ENCODE measurements at regions not wholly inside any gene's neighbourhood (a gene's known extent, or its start where the extent isn't known, plus 50 kb on each side); places are given as distances from the start of the nearest gene placed in this dataset.
A peak's percentile ranks its signal among the peaks of the same experiment; 100 is the strongest.

GRCh38 chr21:22277341-22277740 lies 1279.1 kb downstream of the NCAM2 start:
- Mint-ChIP-seq H3K4me1 (ENCODE audit: low read depth, unreplicated experiment) (peaks cover 9% of the 10 kb centered on the region), H3K36me3 (ENCODE audit: insufficient read depth, unreplicated experiment) (no peaks in the 10 kb centered on the region), H3K27me3 (ENCODE audit: insufficient read depth, unreplicated experiment) (no peaks in the 10 kb centered on the region), H3K4me3 (ENCODE audit: unreplicated experiment) (no peak overlapping the region), H3K9me3 (ENCODE audit: unreplicated experiment) (peaks cover 6% of the 10 kb centered on the region), H3K27ac (ENCODE audit: unreplicated experiment) (no peak overlapping the region)
- Histone ChIP-seq H3K4me1 (no peaks in the 10 kb centered on the region), H3K27me3 (replicated peaks; ENCODE audit: control insufficient read depth, insufficient read depth, low read length) (no peaks in the 10 kb centered on the region), H3K4me3 (ENCODE audit: low read depth, low read length) (no peak overlapping the region), H3K9me3 (no peaks in the 10 kb centered on the region), H3K36me3 (ENCODE audit: control insufficient read depth, insufficient read depth, low read length) (no peaks in the 10 kb centered on the region)
- ChIA-PET POLR2A (no interaction called here), CTCF (no interaction called here)
- intact Hi-C loops (cut with micrococcal nuclease; ENCODE audit: unreplicated experiment): no loop called here
- no peak for DNase-seq
- BruUV-seq (replicated peaks): no TSS peak
- TF ChIP-seq, protein P1, sequence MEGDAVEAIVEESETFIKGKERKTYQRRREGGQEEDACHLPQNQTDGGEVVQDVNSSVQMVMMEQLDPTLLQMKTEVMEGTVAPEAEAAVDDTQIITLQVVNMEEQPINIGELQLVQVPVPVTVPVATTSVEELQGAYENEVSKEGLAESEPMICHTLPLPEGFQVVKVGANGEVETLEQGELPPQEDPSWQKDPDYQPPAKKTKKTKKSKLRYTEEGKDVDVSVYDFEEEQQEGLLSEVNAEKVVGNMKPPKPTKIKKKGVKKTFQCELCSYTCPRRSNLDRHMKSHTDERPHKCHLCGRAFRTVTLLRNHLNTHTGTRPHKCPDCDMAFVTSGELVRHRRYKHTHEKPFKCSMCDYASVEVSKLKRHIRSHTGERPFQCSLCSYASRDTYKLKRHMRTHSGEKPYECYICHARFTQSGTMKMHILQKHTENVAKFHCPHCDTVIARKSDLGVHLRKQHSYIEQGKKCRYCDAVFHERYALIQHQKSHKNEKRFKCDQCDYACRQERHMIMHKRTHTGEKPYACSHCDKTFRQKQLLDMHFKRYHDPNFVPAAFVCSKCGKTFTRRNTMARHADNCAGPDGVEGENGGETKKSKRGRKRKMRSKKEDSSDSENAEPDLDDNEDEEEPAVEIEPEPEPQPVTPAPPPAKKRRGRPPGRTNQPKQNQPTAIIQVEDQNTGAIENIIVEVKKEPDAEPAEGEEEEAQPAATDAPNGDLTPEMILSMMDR (IDR thresholded peaks at IDR 0.05; ENCODE audit: insufficient read depth in 1 of 2, low read depth in 1 of 2, low read length in 1 of 2, severe bottlenecking in 1 of 2, unreplicated experiment in 1 of 2): no peak

GRCh38 chr21:22278366-22278765 lies 1280.2 kb downstream of the NCAM2 start:
- H3K4me1 Mint-ChIP-seq (ENCODE audit: low read depth, unreplicated experiment): peaks cover 14% of the 10 kb centered on the region
- peak in 1 of 2 experiments; percentile 11 for DNase-seq
- H3K36me3 Mint-ChIP-seq (ENCODE audit: insufficient read depth, unreplicated experiment): no peaks in the 10 kb centered on the region
- intact Hi-C loops (cut with micrococcal nuclease; ENCODE audit: unreplicated experiment): no loop called here
- no peaks in the 10 kb centered on the region for H3K27me3 Mint-ChIP-seq (ENCODE audit: insufficient read depth, unreplicated experiment)
- BruUV-seq (replicated peaks): no TSS peak
- TF ChIP-seq, protein P1 (IDR thresholded peaks at IDR 0.05; ENCODE audit: insufficient read depth in 1 of 2, low read depth in 1 of 2, low read length in 1 of 2, severe bottlenecking in 1 of 2, unreplicated experiment in 1 of 2): no peak
- no peak overlapping the region for H3K27ac Mint-ChIP-seq (ENCODE audit: unreplicated experiment)
- no peak overlapping the region for H3K4me3 Mint-ChIP-seq (ENCODE audit: unreplicated experiment)
- H3K4me1 ChIP-seq: no peaks in the 10 kb centered on the region
- no peaks in the 10 kb centered on the region for H3K27me3 ChIP-seq (replicated peaks; ENCODE audit: control insufficient read depth, insufficient read depth, low read length)
- no peak overlapping the region for H3K4me3 ChIP-seq (ENCODE audit: low read depth, low read length)
- CTCF ChIA-PET: no interaction called here
- POLR2A ChIA-PET: no interaction called here
- peaks cover 6% of the 10 kb centered on the region for H3K9me3 Mint-ChIP-seq (ENCODE audit: unreplicated experiment)
- H3K9me3 ChIP-seq: no peaks in the 10 kb centered on the region
- no peaks in the 10 kb centered on the region for H3K36me3 ChIP-seq (ENCODE audit: control insufficient read depth, insufficient read depth, low read length)

GRCh38 chr21:22280851-22281250 lies 1282.6 kb downstream of the NCAM2 start:
- Histone ChIP-seq H3K4me3 (ENCODE audit: low read depth, low read length) (no peak overlapping the region), H3K9me3 (no peaks in the 10 kb centered on the region), H3K4me1 (no peaks in the 10 kb centered on the region), H3K27me3 (replicated peaks; ENCODE audit: control insufficient read depth, insufficient read depth, low read length) (no peaks in the 10 kb centered on the region), H3K36me3 (ENCODE audit: control insufficient read depth, insufficient read depth, low read length) (no peaks in the 10 kb centered on the region)
- intact Hi-C loops (cut with micrococcal nuclease; ENCODE audit: unreplicated experiment): no loop called here
- Mint-ChIP-seq H3K27ac (ENCODE audit: unreplicated experiment) (no peak overlapping the region), H3K4me1 (ENCODE audit: low read depth, unreplicated experiment) (peaks cover 14% of the 10 kb centered on the region), H3K4me3 (ENCODE audit: unreplicated experiment) (no peak overlapping the region), H3K9me3 (ENCODE audit: unreplicated experiment) (peaks cover 8% of the 10 kb centered on the region), H3K36me3 (ENCODE audit: insufficient read depth, unreplicated experiment) (no peaks in the 10 kb centered on the region), H3K27me3 (ENCODE audit: insufficient read depth, unreplicated experiment) (no peaks in the 10 kb centered on the region)
- POLR2A ChIA-PET: no interaction called here
- TF ChIP-seq, protein P1 (IDR thresholded peaks at IDR 0.05; ENCODE audit: insufficient read depth in 1 of 2, low read depth in 1 of 2, low read length in 1 of 2, severe bottlenecking in 1 of 2, unreplicated experiment in 1 of 2): no peak
- CTCF ChIA-PET: no interaction called here
- DNase-seq: no peak
- no TSS peak for BruUV-seq (replicated peaks)

Data from Caco-2 (cell line).